GM21619 (cell line): ENCODE measurements at regions not wholly inside any gene's neighbourhood (a gene's known extent, or its start where the extent isn't known, plus 50 kb on each side); places are given as distances from the start of the nearest gene placed in this dataset.

Experiments used
- ATAC-seq: cut with Tn5 transposase; IDR thresholded peaks from one replicate; pipeline ENCODE4 v1.9.1; 2021; ENCODE audit not compliant: unreplicated experiment

- no peak for ATAC-seq
Measured at GRCh38 chr5:60010328-60010727, 116.8 kb upstream of the PDE4D start.

GRCh38 chr5:60007729-60008128 is 114.2 kb upstream of the PDE4D start:
- ATAC-seq: no peak

GRCh38 chr5:59999056-59999455 is 105.5 kb upstream of the PDE4D start:
- no peak for ATAC-seq

- ATAC-seq: no peak
Measured at GRCh38 chr5:59992206-59992605, 98.7 kb upstream of the PDE4D start.

- ATAC-seq: no peak
Measured at GRCh38 chr5:59988396-59988795, 94.9 kb upstream of the PDE4D start.

- no peak for ATAC-seq
Measured at GRCh38 chr5:59976342-59976741, 82.8 kb upstream of the PDE4D start.

GRCh38 chr5:59972043-59972442 is 78.5 kb upstream of the PDE4D start:
- no peak for ATAC-seq

- ATAC-seq: no peak
Measured at GRCh38 chr5:59959330-59959729, 65.8 kb upstream of the PDE4D start.

GRCh38 chr5:59956130-59956783 is 62.7 kb upstream of the PDE4D start:
- ATAC-seq: no peak

GRCh38 chr5:59955241-59955640 is 61.7 kb upstream of the PDE4D start:
- ATAC-seq: no peak

- ATAC-seq: no peak
Measured at GRCh38 chr5:59943452-59944113, 50.1 kb upstream of the PDE4D start.
